ENCODE measurements at regions not wholly inside any gene's neighbourhood (a gene's known extent, or its start where the extent isn't known, plus 50 kb on each side); places are given as distances from the start of the nearest gene placed in this dataset.

DNA sequence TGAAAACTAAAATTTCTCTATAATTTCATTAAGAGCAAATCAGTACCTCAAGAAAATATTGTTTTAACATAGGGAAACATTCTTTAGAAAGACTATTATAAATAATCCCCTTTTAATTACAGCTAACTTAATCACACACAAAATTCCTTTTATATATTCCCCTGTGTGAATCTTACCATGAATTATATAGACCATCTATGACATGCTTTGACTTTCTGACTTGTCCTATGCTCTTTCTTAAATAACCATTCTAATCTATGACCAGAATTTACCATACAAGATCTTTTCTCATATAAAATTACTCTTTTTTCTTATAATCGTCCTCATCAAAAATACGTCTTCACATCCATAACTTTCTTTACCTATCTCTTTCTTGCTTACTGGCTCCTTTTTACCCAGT is 824.2 kb upstream of the FAM98A start:
- Mint-ChIP-seq H3K27me3 (no peaks in the 10 kb centered on the region), H3K9me3 (peaks cover 1 to 7% (median 5%) of the 10 kb centered on the region in 7 donors), H3K4me1 (no peaks in the 10 kb centered on the region), H3K4me3 (no peak overlapping the region), H3K27ac (no peak overlapping the region), H3K36me3 (no peaks in the 10 kb centered on the region)
- Histone ChIP-seq H3K36me3 (ENCODE audit: control insufficient read depth, insufficient read depth, low read length) (no peaks in the 10 kb centered on the region), H3K27me3 (ENCODE audit: control insufficient read depth, insufficient read depth, low read length) (no peaks in the 10 kb centered on the region), H3K4me3 (ENCODE audit: low read depth, low read length) (no peak overlapping the region), H3K9me3 (ENCODE audit: control insufficient read depth in 2 of 2, low read length in 2 of 2) (peaks cover 0 to 3% of the 10 kb centered on the region in 2 experiments), H3K27ac (ENCODE audit: insufficient read depth, low read length, poor library complexity, severe bottlenecking) (no peak overlapping the region), H3K4me1 (ENCODE audit: control insufficient read depth, insufficient read depth, low read length, poor library complexity, severe bottlenecking) (no peaks in the 10 kb centered on the region)
- ATAC-seq (ENCODE audit: low read depth in 2 of 2) (no peak), DNase-seq (no peak)

DNA sequence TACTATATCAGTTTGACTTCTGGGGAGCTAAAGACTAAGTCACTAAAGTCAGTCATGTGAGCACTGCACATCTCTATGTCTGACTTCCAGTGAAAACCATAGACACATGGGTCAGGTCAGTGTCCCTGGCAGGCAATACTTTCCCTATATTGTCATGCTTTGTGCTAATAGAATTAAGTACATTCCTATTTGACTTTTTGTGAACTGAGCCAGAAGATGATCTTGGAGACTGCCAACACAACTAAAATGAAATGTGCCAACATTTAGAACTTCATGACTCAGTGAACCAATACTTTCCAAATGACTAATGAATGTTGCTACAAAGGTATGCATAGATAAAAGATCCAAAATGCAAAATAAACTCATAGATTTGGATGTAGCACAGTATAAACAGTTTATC is 820.8 kb upstream of the FAM98A start:
- DNase-seq (no peak), ATAC-seq (ENCODE audit: low read depth in 2 of 2) (no peak)
- no peaks in the 10 kb centered on the region for H3K4me1 ChIP-seq (ENCODE audit: control insufficient read depth, insufficient read depth, low read length, poor library complexity, severe bottlenecking)
- H3K9me3 Mint-ChIP-seq: peaks cover 1 to 11% (median 6%) of the 10 kb centered on the region in 7 donors
- H3K27me3 ChIP-seq (ENCODE audit: control insufficient read depth, insufficient read depth, low read length): no peaks in the 10 kb centered on the region
- peaks cover 0 to 3% of the 10 kb centered on the region in 2 experiments for H3K9me3 ChIP-seq (ENCODE audit: control insufficient read depth in 2 of 2, low read length in 2 of 2)
- no peak overlapping the region for H3K4me3 ChIP-seq (ENCODE audit: low read depth, low read length)
- H3K27ac ChIP-seq (ENCODE audit: insufficient read depth, low read length, poor library complexity, severe bottlenecking): no peak overlapping the region
- no peaks in the 10 kb centered on the region for H3K4me1 Mint-ChIP-seq
- no peak overlapping the region for H3K27ac Mint-ChIP-seq
- H3K27me3 Mint-ChIP-seq: no peaks in the 10 kb centered on the region
- no peaks in the 10 kb centered on the region for H3K36me3 Mint-ChIP-seq
- H3K36me3 ChIP-seq (ENCODE audit: control insufficient read depth, insufficient read depth, low read length): no peaks in the 10 kb centered on the region
- no peak overlapping the region for H3K4me3 Mint-ChIP-seq

DNA sequence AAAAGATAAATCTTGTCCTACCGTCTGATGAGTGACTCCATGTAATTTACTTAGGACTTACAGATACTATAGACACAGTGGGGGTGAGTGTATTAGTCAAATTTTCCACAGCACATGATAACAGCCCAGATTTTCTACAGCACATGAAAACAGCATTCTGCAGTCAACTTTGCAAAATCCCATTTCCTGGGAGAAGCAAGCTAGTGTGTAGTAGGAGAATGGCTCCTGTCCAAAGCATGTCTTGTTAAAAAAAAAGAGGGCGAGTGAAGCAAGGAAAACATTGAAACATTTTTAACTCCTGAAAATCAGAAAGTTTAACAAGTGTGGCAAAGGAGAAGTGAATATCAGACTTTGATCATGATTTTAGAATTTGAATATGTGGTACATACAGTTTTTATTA is 817.8 kb upstream of the FAM98A start:
- H3K4me3 ChIP-seq (ENCODE audit: low read depth, low read length): no peak overlapping the region

DNA sequence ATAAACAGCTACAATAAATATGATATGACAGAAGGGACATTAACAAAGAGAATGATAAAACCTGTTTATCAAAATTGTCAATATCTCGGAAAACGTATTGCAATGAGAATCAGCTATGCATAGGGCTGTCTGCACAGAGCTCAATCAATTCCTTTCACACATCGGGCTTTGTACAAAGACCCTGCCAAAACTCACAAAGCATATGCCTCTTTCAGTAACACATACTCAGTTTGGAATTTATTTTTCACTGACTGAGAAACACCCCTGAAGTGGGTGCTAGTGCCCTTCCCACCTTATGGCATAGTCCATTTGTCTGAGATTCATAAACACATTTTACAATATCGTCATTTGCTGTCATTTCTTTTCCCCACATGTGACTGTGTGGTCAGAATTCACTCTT is 815.8 kb upstream of the FAM98A start:
- no peaks in the 10 kb centered on the region for H3K36me3 Mint-ChIP-seq
- H3K36me3 ChIP-seq (ENCODE audit: control insufficient read depth, insufficient read depth, low read length): no peaks in the 10 kb centered on the region
- ATAC-seq (ENCODE audit: low read depth in 2 of 2): no peak
- H3K27me3 Mint-ChIP-seq: no peaks in the 10 kb centered on the region
- no peaks in the 10 kb centered on the region for H3K9me3 ChIP-seq (ENCODE audit: control insufficient read depth in 2 of 2, low read length in 2 of 2)
- no peaks in the 10 kb centered on the region for H3K4me1 Mint-ChIP-seq
- H3K4me3 Mint-ChIP-seq: no peak overlapping the region
- DNase-seq: no peak
- H3K27ac ChIP-seq (ENCODE audit: insufficient read depth, low read length, poor library complexity, severe bottlenecking): no peak overlapping the region
- H3K27me3 ChIP-seq (ENCODE audit: control insufficient read depth, insufficient read depth, low read length): no peaks in the 10 kb centered on the region
- H3K27ac Mint-ChIP-seq: no peak overlapping the region
- no peak overlapping the region for H3K4me3 ChIP-seq (ENCODE audit: low read depth, low read length)
- H3K4me1 ChIP-seq (ENCODE audit: control insufficient read depth, insufficient read depth, low read length, poor library complexity, severe bottlenecking): no peaks in the 10 kb centered on the region
- H3K9me3 Mint-ChIP-seq: peaks cover 0 to 6% (median 4%) of the 10 kb centered on the region in 7 donors

More for the DNA sequence above, 817.8 kb upstream of the FAM98A start:
- no peaks in the 10 kb centered on the region for H3K36me3 ChIP-seq (ENCODE audit: control insufficient read depth, insufficient read depth, low read length)
- ATAC-seq (ENCODE audit: low read depth in 2 of 2) (no peak), DNase-seq (no peak)
- H3K9me3 Mint-ChIP-seq: peaks cover 1 to 7% (median 4%) of the 10 kb centered on the region in 7 donors
- H3K9me3 ChIP-seq (ENCODE audit: control insufficient read depth in 2 of 2, low read length in 2 of 2): peaks cover 0 to 3% of the 10 kb centered on the region in 2 experiments
- no peak overlapping the region for H3K27ac ChIP-seq (ENCODE audit: insufficient read depth, low read length, poor library complexity, severe bottlenecking)
- H3K4me1 ChIP-seq (ENCODE audit: control insufficient read depth, insufficient read depth, low read length, poor library complexity, severe bottlenecking): no peaks in the 10 kb centered on the region
- no peak overlapping the region for H3K27ac Mint-ChIP-seq
- no peaks in the 10 kb centered on the region for H3K36me3 Mint-ChIP-seq
- no peak overlapping the region for H3K4me3 Mint-ChIP-seq
- H3K4me1 Mint-ChIP-seq: no peaks in the 10 kb centered on the region
- H3K27me3 ChIP-seq (ENCODE audit: control insufficient read depth, insufficient read depth, low read length): no peaks in the 10 kb centered on the region
- H3K27me3 Mint-ChIP-seq: no peaks in the 10 kb centered on the region

DNA sequence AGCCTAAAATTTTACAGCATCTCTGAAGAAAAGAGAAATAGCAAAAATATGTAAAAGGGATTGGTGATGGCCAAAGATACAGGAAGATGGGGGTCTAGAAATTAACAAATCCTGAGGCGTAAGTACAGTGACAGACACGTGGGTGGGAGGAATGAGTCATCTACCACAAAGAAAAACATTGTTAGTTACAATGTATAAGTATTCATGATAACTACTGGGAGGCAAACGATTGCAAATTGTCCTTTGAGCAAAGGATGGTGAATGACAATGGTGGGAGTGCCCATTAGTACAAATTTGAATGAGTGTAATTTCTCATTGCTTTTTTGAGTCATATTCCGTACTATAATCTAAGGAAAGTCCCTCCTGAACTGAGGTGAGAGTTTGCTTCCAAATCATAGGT is 809.0 kb upstream of the FAM98A start:
- no peaks in the 10 kb centered on the region for H3K4me1 Mint-ChIP-seq
- no peak overlapping the region for H3K4me3 ChIP-seq (ENCODE audit: low read depth, low read length)
- H3K9me3 ChIP-seq (ENCODE audit: control insufficient read depth in 2 of 2, low read length in 2 of 2): no peaks in the 10 kb centered on the region
- H3K4me3 Mint-ChIP-seq: no peak overlapping the region
- H3K27me3 ChIP-seq (ENCODE audit: control insufficient read depth, insufficient read depth, low read length): no peaks in the 10 kb centered on the region
- H3K4me1 ChIP-seq (ENCODE audit: control insufficient read depth, insufficient read depth, low read length, poor library complexity, severe bottlenecking): no peaks in the 10 kb centered on the region
- no peaks in the 10 kb centered on the region for H3K36me3 Mint-ChIP-seq
- DNase-seq (no peak), ATAC-seq (ENCODE audit: low read depth in 2 of 2) (no peak)
- no peaks in the 10 kb centered on the region for H3K27me3 Mint-ChIP-seq
- H3K36me3 ChIP-seq (ENCODE audit: control insufficient read depth, insufficient read depth, low read length): no peaks in the 10 kb centered on the region
- H3K27ac Mint-ChIP-seq: no peak overlapping the region
- H3K27ac ChIP-seq (ENCODE audit: insufficient read depth, low read length, poor library complexity, severe bottlenecking): no peak overlapping the region
- H3K9me3 Mint-ChIP-seq: peaks cover 2 to 10% (median 5%) of the 10 kb centered on the region in 7 donors

DNA sequence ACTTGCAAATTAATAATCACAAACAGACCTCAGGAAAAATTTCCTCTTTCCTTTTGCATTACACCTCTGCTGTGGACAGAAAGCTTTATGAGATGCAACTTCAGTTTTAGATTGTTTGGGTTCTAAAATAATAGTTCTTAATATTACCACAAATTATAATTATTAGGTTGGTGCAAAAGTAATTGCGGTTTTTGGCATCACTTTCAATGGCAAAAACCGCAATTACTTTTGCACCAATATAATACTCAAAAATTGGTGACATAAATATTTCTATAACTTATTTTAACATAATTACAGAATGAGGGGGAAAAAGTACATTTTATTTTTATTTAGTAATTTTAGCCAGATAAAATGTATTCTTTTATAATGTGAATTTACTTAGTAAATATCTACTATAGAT is 804.4 kb upstream of the FAM98A start:
- H3K36me3 Mint-ChIP-seq: no peaks in the 10 kb centered on the region
- H3K27ac ChIP-seq (ENCODE audit: insufficient read depth, low read length, poor library complexity, severe bottlenecking): no peak overlapping the region
- no peaks in the 10 kb centered on the region for H3K4me1 ChIP-seq (ENCODE audit: control insufficient read depth, insufficient read depth, low read length, poor library complexity, severe bottlenecking)
- H3K4me1 Mint-ChIP-seq: no peaks in the 10 kb centered on the region
- no peak overlapping the region for H3K4me3 Mint-ChIP-seq
- H3K36me3 ChIP-seq (ENCODE audit: control insufficient read depth, insufficient read depth, low read length): no peaks in the 10 kb centered on the region
- ATAC-seq (ENCODE audit: low read depth in 2 of 2) (no peak), DNase-seq (no peak)
- no peak overlapping the region for H3K4me3 ChIP-seq (ENCODE audit: low read depth, low read length)
- H3K27me3 ChIP-seq (ENCODE audit: control insufficient read depth, insufficient read depth, low read length): no peaks in the 10 kb centered on the region
- H3K9me3 Mint-ChIP-seq: peaks cover 3 to 19% (median 5%) of the 10 kb centered on the region in 7 donors
- no peaks in the 10 kb centered on the region for H3K9me3 ChIP-seq (ENCODE audit: control insufficient read depth in 2 of 2, low read length in 2 of 2)
- no peaks in the 10 kb centered on the region for H3K27me3 Mint-ChIP-seq
- no peak overlapping the region for H3K27ac Mint-ChIP-seq

DNA sequence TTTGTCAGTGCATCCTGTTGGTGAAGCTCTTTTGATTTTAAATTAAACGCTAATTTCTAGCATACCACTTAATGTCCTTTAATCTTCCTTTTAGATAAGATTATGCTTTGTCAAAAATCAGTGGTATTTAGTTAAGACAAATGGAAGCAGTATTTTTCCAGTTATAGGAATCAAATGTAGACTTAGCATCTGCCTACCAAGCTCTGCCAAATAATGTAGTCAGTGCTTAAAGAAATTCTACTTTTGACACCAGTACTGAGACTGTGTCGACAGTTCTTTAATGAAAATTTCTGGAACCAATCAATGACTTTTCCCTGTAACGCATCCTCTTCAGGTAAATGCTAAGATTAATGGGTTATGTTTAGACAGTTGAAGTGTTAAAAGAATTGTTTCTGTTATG is 803.3 kb upstream of the FAM98A start:
- H3K9me3 ChIP-seq (ENCODE audit: control insufficient read depth in 2 of 2, low read length in 2 of 2): no peaks in the 10 kb centered on the region
- no peaks in the 10 kb centered on the region for H3K4me1 ChIP-seq (ENCODE audit: control insufficient read depth, insufficient read depth, low read length, poor library complexity, severe bottlenecking)
- Mint-ChIP-seq H3K27ac (no peak overlapping the region), H3K27me3 (no peaks in the 10 kb centered on the region), H3K9me3 (peaks cover 1 to 15% (median 5%) of the 10 kb centered on the region in 7 donors), H3K36me3 (no peaks in the 10 kb centered on the region), H3K4me1 (no peaks in the 10 kb centered on the region), H3K4me3 (no peak overlapping the region)
- H3K36me3 ChIP-seq (ENCODE audit: control insufficient read depth, insufficient read depth, low read length): no peaks in the 10 kb centered on the region
- DNase-seq (no peak), ATAC-seq (ENCODE audit: low read depth in 2 of 2) (no peak)
- H3K4me3 ChIP-seq (ENCODE audit: low read depth, low read length): no peak overlapping the region
- no peak overlapping the region for H3K27ac ChIP-seq (ENCODE audit: insufficient read depth, low read length, poor library complexity, severe bottlenecking)
- H3K27me3 ChIP-seq (ENCODE audit: control insufficient read depth, insufficient read depth, low read length): no peaks in the 10 kb centered on the region

DNA sequence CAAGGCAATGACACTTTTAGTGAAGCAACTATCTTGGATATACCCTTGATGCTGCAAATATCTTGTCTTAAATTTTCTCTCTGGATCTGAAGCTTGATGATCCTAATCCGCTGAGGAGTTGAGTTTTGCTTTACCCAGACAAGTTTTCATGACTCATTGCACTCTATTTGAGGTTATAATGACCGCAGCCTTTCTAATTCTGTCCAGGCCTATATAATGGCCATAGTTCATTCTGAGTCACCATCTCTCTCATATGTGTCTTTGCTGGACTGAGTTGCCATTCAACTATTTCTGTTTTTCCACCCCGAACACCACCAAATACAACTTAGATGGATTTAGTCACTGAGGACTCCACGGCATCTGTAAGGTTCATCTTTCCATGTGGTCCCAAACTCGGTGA is 802.1 kb upstream of the FAM98A start:
- Mint-ChIP-seq H3K4me3 (no peak overlapping the region), H3K36me3 (no peaks in the 10 kb centered on the region), H3K4me1 (no peaks in the 10 kb centered on the region), H3K27me3 (no peaks in the 10 kb centered on the region), H3K9me3 (peaks cover 1 to 15% (median 5%) of the 10 kb centered on the region in 7 donors), H3K27ac (no peak overlapping the region)
- Histone ChIP-seq H3K27me3 (ENCODE audit: control insufficient read depth, insufficient read depth, low read length) (no peaks in the 10 kb centered on the region), H3K27ac (ENCODE audit: insufficient read depth, low read length, poor library complexity, severe bottlenecking) (no peak overlapping the region), H3K9me3 (ENCODE audit: control insufficient read depth in 2 of 2, low read length in 2 of 2) (no peaks in the 10 kb centered on the region), H3K4me3 (ENCODE audit: low read depth, low read length) (no peak overlapping the region), H3K4me1 (ENCODE audit: control insufficient read depth, insufficient read depth, low read length, poor library complexity, severe bottlenecking) (no peaks in the 10 kb centered on the region), H3K36me3 (ENCODE audit: control insufficient read depth, insufficient read depth, low read length) (no peaks in the 10 kb centered on the region)
- ATAC-seq (ENCODE audit: low read depth in 2 of 2) (no peak), DNase-seq (no peak)

All from CD4-positive, CD25-positive, alpha-beta regulatory T cell (primary cell).